Suprapubic skin (tissue), 4 donors: ENCODE measurements at regions not wholly inside any gene's neighbourhood (a gene's known extent, or its start where the extent isn't known, plus 50 kb on each side); places are given as distances from the start of the nearest gene placed in this dataset.

Experiments used
- CTCF ChIP-seq, 2 donors: fragments of 200-600 bp in 1 of 2; fragments of 450-650 bp in 1 of 2; sonication (generic) in 1 of 2; IDR thresholded peaks; one replicate each; pipeline ENCODE4 v1.5.1; 2016 to 2019; ENCODE audit warnings: antibody characterized with exemption in 2 of 2, mild to moderate bottlenecking in 1 of 2, moderate library complexity in 1 of 2
- POLR2A ChIP-seq, 2 donors: fragments of 450-650 bp; IDR thresholded peaks; one replicate each; pipeline ENCODE4 v1.6.1; 2017; ENCODE audit warnings: antibody characterized with exemption in 2 of 2, mild to moderate bottlenecking in 2 of 2, moderate library complexity in 2 of 2
- POLR2AphosphoS5 ChIP-seq, 3 donors: sonication (generic); formaldehyde crosslinking; IDR thresholded peaks; one replicate each; pipeline ENCODE4 v1.6.1; 2017; ENCODE audit warnings: antibody characterized with exemption in 3 of 3

GRCh38 chr5:74988273-74988983, 63.9 kb downstream of the GCNT4 start:
- no peak for TF ChIP-seq CTCF (IDR thresholded peaks at IDR 0.05)
- TF ChIP-seq POLR2AphosphoS5 (IDR thresholded peaks at IDR 0.05), result no peak
- TF ChIP-seq POLR2A (IDR thresholded peaks at IDR 0.05), result no peak
